ENCODE measurements at regions not wholly inside any gene's neighbourhood (a gene's known extent, or its start where the extent isn't known, plus 50 kb on each side); places are given as distances from the start of the nearest gene placed in this dataset.

DNA sequence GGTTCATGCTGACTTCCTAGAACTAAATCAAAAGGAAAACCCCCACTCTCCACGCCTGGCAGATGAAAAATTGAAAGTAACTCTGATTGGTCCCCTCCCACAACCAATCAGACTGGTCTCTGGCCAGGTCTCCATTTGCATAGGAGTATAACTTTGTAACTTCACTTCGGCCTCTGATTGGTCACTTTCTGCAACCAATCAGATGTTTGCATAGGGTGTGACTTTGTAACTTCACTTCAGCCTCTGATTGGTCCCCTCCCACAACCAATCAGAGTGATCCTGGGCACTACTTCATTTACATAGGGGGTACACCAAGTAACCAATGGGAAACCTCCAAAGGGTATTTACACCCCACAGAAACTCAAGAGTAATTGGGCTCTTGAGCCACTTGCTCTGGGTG is 306.6 kb upstream of the PFKP start:
- Histone ChIP-seq H3K4me1 (no peaks in the 10 kb centered on the region), H3K27ac (no peak overlapping the region), H3K27me3 (peaks cover 0 to 34% of the 10 kb centered on the region in 2 donors), H3K4me3 (no peak overlapping the region), H3K36me3 (no peaks in the 10 kb centered on the region), H3K9me3 (no peaks in the 10 kb centered on the region)
- no peak for DNase-seq (ENCODE audit: low spot score in 2 of 2)
- intact Hi-C loops (cut with DNase I; ENCODE audit: low total_unique reads): no loop called here
- TF ChIP-seq, protein P1, sequence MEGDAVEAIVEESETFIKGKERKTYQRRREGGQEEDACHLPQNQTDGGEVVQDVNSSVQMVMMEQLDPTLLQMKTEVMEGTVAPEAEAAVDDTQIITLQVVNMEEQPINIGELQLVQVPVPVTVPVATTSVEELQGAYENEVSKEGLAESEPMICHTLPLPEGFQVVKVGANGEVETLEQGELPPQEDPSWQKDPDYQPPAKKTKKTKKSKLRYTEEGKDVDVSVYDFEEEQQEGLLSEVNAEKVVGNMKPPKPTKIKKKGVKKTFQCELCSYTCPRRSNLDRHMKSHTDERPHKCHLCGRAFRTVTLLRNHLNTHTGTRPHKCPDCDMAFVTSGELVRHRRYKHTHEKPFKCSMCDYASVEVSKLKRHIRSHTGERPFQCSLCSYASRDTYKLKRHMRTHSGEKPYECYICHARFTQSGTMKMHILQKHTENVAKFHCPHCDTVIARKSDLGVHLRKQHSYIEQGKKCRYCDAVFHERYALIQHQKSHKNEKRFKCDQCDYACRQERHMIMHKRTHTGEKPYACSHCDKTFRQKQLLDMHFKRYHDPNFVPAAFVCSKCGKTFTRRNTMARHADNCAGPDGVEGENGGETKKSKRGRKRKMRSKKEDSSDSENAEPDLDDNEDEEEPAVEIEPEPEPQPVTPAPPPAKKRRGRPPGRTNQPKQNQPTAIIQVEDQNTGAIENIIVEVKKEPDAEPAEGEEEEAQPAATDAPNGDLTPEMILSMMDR (IDR thresholded peaks at IDR 0.05): no peak
- TF ChIP-seq POLR2A (IDR thresholded peaks at IDR 0.05) (no peak), POLR2AphosphoS5 (IDR thresholded peaks at IDR 0.05) (no peak)

DNA sequence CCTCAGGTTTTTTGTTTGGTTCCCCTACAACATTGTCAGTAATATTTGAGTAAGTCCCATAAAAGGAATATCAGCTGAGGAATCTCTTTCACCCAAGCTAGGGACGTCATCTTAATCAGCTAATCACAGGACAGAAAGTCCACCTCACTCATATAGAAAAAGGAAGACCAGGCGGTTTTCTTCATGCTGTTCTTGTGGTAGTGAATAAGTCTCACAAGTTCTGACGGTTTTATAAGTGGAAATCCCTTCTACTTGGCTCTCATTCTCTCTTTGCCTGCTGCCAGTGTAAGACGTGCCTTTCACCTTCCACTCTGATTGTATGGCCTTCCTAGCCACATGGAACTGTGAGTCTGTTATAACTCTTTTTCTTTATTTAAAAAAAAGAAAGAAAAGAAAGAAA is 308.1 kb upstream of the PFKP start:
- H3K9me3 ChIP-seq: no peaks in the 10 kb centered on the region
- H3K36me3 ChIP-seq: no peaks in the 10 kb centered on the region
- no peaks in the 10 kb centered on the region for H3K4me1 ChIP-seq
- peaks cover 0 to 23% of the 10 kb centered on the region in 2 donors for H3K27me3 ChIP-seq
- H3K4me3 ChIP-seq: no peak overlapping the region
- intact Hi-C loops (cut with DNase I; ENCODE audit: low total_unique reads): no loop called here
- no peak overlapping the region for H3K27ac ChIP-seq
- DNase-seq (ENCODE audit: low spot score in 2 of 2): no peak
- TF ChIP-seq, protein P1 (IDR thresholded peaks at IDR 0.05): no peak
- TF ChIP-seq POLR2A (IDR thresholded peaks at IDR 0.05) (no peak), POLR2AphosphoS5 (IDR thresholded peaks at IDR 0.05) (no peak)

DNA sequence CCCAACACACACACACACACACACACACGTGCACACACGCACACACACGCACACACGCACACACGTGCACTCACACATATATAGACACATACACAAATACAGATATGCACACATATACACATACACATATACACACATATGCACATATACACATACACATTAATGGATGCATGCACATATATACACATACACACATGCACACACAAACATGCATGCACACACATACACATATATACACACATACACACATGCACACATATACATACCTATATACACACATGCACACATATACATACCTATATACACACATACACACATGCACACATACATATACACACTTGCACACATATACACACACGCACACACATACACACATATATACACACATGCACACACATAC is 312.4 kb upstream of the PFKP start:
- DNase-seq (ENCODE audit: low spot score in 2 of 2): no peak
- H3K36me3 ChIP-seq: no peaks in the 10 kb centered on the region
- H3K9me3 ChIP-seq: no peaks in the 10 kb centered on the region
- H3K27ac ChIP-seq: no peak overlapping the region
- peaks cover 0 to 18% of the 10 kb centered on the region in 2 donors for H3K27me3 ChIP-seq
- no peaks in the 10 kb centered on the region for H3K4me1 ChIP-seq
- intact Hi-C loops (cut with DNase I; ENCODE audit: low total_unique reads): no loop called here
- H3K4me3 ChIP-seq: no peak overlapping the region
- no peak for TF ChIP-seq POLR2AphosphoS5 (IDR thresholded peaks at IDR 0.05)
- TF ChIP-seq, protein P1 (IDR thresholded peaks at IDR 0.05): no peak
- TF ChIP-seq POLR2A (IDR thresholded peaks at IDR 0.05): no peak

DNA sequence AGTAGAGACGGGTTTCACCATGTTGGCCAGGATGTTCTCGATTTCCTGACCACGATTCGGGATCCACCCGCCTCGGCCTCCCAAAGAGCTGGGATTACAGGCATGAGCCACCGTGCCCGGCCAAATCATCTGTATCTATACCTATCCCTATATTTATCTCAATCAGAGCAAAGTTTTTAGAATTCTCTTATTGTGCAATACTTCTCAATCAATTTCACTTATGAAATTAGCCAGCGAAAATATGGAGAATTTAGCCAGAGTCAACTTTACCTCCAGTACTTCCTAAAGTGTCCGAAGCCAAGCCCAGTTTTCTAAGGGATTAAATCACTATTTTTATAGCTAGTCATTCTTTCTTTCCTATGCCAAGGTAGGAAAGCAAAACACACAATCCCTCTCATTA is 319.1 kb upstream of the PFKP start:
- DNase-seq (ENCODE audit: low spot score in 2 of 2): no peak
- TF ChIP-seq POLR2A (IDR thresholded peaks at IDR 0.05) (no peak), POLR2AphosphoS5 (IDR thresholded peaks at IDR 0.05) (no peak)
- TF ChIP-seq, protein P1 (IDR thresholded peaks at IDR 0.05): no peak
- Histone ChIP-seq H3K36me3 (no peaks in the 10 kb centered on the region), H3K27me3 (peaks cover 0 to 27% of the 10 kb centered on the region in 2 donors), H3K27ac (no peak overlapping the region), H3K4me1 (no peaks in the 10 kb centered on the region), H3K9me3 (no peaks in the 10 kb centered on the region), H3K4me3 (no peak overlapping the region)
- intact Hi-C loops (cut with DNase I; ENCODE audit: low total_unique reads): no loop called here

DNA sequence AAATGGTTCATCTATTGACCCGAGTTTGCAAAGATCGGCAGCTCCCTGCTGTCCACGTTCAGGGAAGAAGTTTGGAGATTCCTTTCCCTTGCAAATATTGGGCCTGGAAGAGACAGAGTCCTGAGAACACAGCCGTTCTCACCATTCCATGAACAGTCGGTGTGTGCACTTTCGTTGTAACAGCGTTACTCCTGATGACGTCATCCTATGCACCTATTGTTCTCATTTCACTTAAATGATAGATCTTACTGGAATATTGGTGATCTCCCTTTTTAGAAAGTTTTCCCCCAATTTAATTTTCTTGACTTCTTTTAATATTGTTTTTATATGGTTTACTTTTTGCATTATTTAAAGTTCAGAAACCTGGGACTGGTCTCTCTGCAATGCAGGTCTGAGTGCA is 320.7 kb upstream of the PFKP start:
- DNase-seq (ENCODE audit: low spot score in 2 of 2): no peak
- TF ChIP-seq POLR2A (IDR thresholded peaks at IDR 0.05) (no peak), POLR2AphosphoS5 (IDR thresholded peaks at IDR 0.05) (no peak)
- TF ChIP-seq, protein P1 (IDR thresholded peaks at IDR 0.05): no peak
- peaks cover 0 to 19% of the 10 kb centered on the region in 2 donors for H3K27me3 ChIP-seq
- H3K27ac ChIP-seq: no peak overlapping the region
- H3K36me3 ChIP-seq: no peaks in the 10 kb centered on the region
- H3K4me3 ChIP-seq: no peak overlapping the region
- no peaks in the 10 kb centered on the region for H3K9me3 ChIP-seq
- intact Hi-C loops (cut with DNase I; ENCODE audit: low total_unique reads): no loop called here
- H3K4me1 ChIP-seq: no peaks in the 10 kb centered on the region
